MCF 10A (cell line): ENCODE measurements at regions not wholly inside any gene's neighbourhood (a gene's known extent, or its start where the extent isn't known, plus 50 kb on each side); places are given as distances from the start of the nearest gene placed in this dataset.

ENCODE experiments used
- BruUV-seq: library from RNA; stranded (reverse); fragments of 400-500 nt; replicated peaks from 2 replicates; lab custom pipeline; 2021; lab: Mats Ljungman, UMichigan
- CTCF ChIA-PET: fragments of 300-600 bp; sonication (Branson Sonifier 250); formaldehyde crosslinking; extraction: SDS; loops from one replicate; lab custom pipeline; 2021; ENCODE audit warnings: antibody characterized with exemption, inconsistent platforms; lab: Yijun Ruan, JAX
- POLR2A ChIA-PET: fragments of 300-600, 350-650 bp; sonication (Branson Sonifier 250); formaldehyde crosslinking; extraction: SDS; loops from one replicate; lab custom pipeline; 2020; ENCODE audit warnings: antibody characterized with exemption, inconsistent platforms; lab: Yijun Ruan, JAX
- DNase-seq: peaks from one replicate; pipeline ENCODE4 v3.0.0-alpha.2; 2018; ENCODE audit not compliant: unreplicated experiment
- H3K27ac Mint-ChIP-seq: one replicate; pipeline ENCODE4 v1.8.0; 2022; ENCODE audit warnings: mild to moderate bottlenecking, low read depth, mixed read lengths; ENCODE audit not compliant: unreplicated experiment
- H3K27me3 Mint-ChIP-seq: one replicate; pipeline ENCODE4 v1.8.0; 2022; ENCODE audit warnings: mixed read lengths; ENCODE audit not compliant: insufficient read depth, unreplicated experiment
- H3K36me3 Mint-ChIP-seq: one replicate; pipeline ENCODE4 v1.8.0; 2022; ENCODE audit warnings: mild to moderate bottlenecking, moderate library complexity, mixed read lengths; ENCODE audit not compliant: insufficient read depth, unreplicated experiment
- H3K4me1 Mint-ChIP-seq: one replicate; pipeline ENCODE4 v1.8.0; 2022; ENCODE audit warnings: mixed read lengths; ENCODE audit not compliant: insufficient read depth, unreplicated experiment
- H3K4me3 Mint-ChIP-seq: one replicate; pipeline ENCODE4 v1.8.0; 2022; ENCODE audit warnings: mild to moderate bottlenecking, moderate library complexity, mixed read lengths; ENCODE audit not compliant: unreplicated experiment
- H3K9me3 Mint-ChIP-seq: one replicate; pipeline ENCODE4 v1.8.0; 2022; ENCODE audit warnings: mixed read lengths; ENCODE audit not compliant: unreplicated experiment
- intact Hi-C: fragments of 100-400 bp; cut with micrococcal nuclease; formaldehyde crosslinking; loops from 2 replicates; pipeline ENCODE4 v1.14.1; 2022
- TF ChIP-seq, protein P1 (sequence below): fragments of 200-600 bp; IDR thresholded peaks from one replicate; pipeline ENCODE4 v1.8.0; 2022; ENCODE audit warnings: antibody characterized with exemption, mild to moderate bottlenecking; ENCODE audit not compliant: unreplicated experiment

DNA sequence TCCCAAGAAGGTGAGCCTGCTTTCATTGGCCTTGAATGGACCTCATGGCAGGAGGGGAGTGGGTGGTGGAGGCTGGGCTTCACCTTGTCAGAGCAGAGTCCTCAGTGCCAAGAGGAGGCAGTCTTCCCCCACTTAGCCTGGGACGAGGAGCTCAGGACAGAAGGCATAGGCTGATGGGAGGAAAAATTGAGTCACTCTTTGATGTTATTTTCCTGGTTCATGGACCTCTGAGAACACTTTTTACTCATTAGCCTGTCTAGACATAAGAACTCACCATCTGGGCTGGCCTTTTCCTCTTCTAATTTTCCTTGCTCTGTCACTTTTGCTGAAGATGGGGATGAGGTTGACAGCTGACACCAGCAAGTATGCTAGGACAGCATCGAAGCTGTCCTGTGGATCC, 225.7 kb upstream of the TNP1 start:
- ChIA-PET POLR2A (no interaction called here), CTCF (no interaction called here)
- Mint-ChIP-seq H3K4me3 (no peak overlapping the region), H3K27ac (no peak overlapping the region), H3K27me3 (peaks cover 16% of the 10 kb centered on the region), H3K36me3 (no peaks in the 10 kb centered on the region), H3K9me3 (no peaks in the 10 kb centered on the region), H3K4me1 (no peaks in the 10 kb centered on the region)
- no TSS peak for BruUV-seq
- TF ChIP-seq, protein P1, sequence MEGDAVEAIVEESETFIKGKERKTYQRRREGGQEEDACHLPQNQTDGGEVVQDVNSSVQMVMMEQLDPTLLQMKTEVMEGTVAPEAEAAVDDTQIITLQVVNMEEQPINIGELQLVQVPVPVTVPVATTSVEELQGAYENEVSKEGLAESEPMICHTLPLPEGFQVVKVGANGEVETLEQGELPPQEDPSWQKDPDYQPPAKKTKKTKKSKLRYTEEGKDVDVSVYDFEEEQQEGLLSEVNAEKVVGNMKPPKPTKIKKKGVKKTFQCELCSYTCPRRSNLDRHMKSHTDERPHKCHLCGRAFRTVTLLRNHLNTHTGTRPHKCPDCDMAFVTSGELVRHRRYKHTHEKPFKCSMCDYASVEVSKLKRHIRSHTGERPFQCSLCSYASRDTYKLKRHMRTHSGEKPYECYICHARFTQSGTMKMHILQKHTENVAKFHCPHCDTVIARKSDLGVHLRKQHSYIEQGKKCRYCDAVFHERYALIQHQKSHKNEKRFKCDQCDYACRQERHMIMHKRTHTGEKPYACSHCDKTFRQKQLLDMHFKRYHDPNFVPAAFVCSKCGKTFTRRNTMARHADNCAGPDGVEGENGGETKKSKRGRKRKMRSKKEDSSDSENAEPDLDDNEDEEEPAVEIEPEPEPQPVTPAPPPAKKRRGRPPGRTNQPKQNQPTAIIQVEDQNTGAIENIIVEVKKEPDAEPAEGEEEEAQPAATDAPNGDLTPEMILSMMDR, result no peak
- intact Hi-C loops, result no loop called here
- no peak for DNase-seq

DNA sequence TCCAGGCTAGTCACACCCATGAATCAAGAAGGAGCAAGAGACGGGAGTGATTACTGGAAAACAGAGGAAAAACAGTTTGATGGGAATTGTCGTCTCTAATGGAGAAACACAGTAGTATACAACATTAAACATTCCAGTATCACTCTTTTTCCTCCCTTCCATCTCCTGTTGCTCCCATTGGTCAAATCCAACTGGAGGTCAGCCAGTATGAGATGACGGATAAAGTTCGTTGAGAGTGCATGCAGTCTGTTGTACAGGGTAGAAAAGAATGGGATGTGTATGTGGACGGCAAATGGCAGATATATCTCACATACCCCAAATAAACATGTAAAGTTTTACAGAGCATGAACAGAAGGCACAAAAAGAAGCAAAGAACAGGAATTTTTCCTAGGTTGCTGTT, 221.9 kb upstream of the TNP1 start:
- Mint-ChIP-seq H3K4me3 (no peak overlapping the region), H3K4me1 (no peaks in the 10 kb centered on the region), H3K27me3 (peaks cover 16% of the 10 kb centered on the region), H3K27ac (no peak overlapping the region), H3K9me3 (no peaks in the 10 kb centered on the region), H3K36me3 (no peaks in the 10 kb centered on the region)
- TF ChIP-seq, protein P1, result no peak
- no peak for DNase-seq
- ChIA-PET POLR2A (interaction anchor here (0.6 to 0.9 kb wide), 2 partner anchors 11 to 193 kb away, joined by 4 read pairs; no protein-coding TSS in a partner anchor), CTCF (interaction anchor here (0.7 kb wide), 1 partner anchor 485 kb away, joined by 3 read pairs; no protein-coding TSS in a partner anchor)
- BruUV-seq, result no TSS peak
- intact Hi-C loops, result no loop called here

DNA sequence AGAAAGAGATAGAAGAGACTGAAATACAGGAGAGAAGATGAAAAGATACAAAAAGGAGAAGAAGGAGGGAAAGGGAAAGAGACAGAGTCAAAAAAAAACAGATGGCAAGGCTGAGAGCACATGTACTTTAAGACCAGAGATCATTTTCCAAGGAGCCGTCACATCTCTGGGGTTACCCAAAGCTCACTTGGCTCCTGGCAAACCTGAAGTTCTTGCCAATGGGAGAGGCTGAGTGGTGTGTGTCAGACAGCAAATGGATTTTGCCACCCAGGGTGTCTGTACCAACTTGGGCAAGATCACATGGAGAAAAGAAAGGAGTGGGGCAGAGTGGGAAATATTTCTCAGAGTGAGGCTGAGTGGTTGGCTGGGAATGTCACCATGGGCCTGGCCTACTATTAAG, 219.3 kb upstream of the TNP1 start:
- no peaks in the 10 kb centered on the region for H3K36me3 Mint-ChIP-seq
- H3K9me3 Mint-ChIP-seq, result no peaks in the 10 kb centered on the region
- peaks cover 6% of the 10 kb centered on the region for H3K4me1 Mint-ChIP-seq
- CTCF ChIA-PET, result no interaction called here
- H3K27ac Mint-ChIP-seq, result no peak overlapping the region
- no peak for DNase-seq
- intact Hi-C loops, result no loop called here
- POLR2A ChIA-PET, result no interaction called here
- TF ChIP-seq, protein P1, result no peak
- H3K4me3 Mint-ChIP-seq, result no peak overlapping the region
- BruUV-seq, result no TSS peak
- peaks cover 15% of the 10 kb centered on the region for H3K27me3 Mint-ChIP-seq

DNA sequence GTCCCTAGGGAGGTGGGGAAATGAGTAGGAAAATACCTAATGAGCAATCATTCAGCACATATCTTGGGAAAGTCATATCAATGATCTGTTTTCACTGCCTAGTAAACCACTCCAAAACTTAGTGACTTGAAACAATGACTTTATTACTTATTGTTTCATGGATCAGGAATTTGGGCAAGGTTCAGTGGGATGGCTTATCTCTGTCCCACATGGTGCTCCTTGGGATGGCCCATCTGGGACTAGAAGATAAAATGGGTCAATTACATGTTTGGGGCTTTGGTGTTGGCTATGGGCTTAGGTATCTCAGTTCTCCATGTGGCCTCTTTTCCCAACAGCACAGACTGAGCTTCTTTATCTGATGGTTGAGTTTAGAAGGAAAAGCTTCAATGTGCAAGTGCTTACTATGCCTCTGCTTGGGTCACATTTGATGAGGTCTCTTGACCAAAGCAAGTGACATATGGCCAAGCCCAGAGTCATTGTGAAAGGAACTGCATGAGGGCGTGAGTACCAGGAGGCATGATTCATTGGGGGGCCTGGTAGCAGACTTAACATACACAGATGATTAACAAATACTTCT, 218.1 kb upstream of the TNP1 start:
- peaks cover 6% of the 10 kb centered on the region for H3K4me1 Mint-ChIP-seq
- ChIA-PET POLR2A (no interaction called here), CTCF (interaction anchor here (1.0 kb wide), 1 partner anchor 17 kb away, joined by 3 read pairs; no protein-coding TSS in a partner anchor)
- BruUV-seq, result no TSS peak
- DNase-seq, result peak; percentile 16
- H3K36me3 Mint-ChIP-seq, result no peaks in the 10 kb centered on the region
- no peak overlapping the region for H3K27ac Mint-ChIP-seq
- intact Hi-C loops, result no loop called here
- TF ChIP-seq, protein P1, result no peak
- H3K27me3 Mint-ChIP-seq, result peaks cover 2% of the 10 kb centered on the region
- no peaks in the 10 kb centered on the region for H3K9me3 Mint-ChIP-seq
- H3K4me3 Mint-ChIP-seq, result no peak overlapping the region
